Activated CD8-positive, alpha-beta memory T cell treated with anti-CD3 and anti-CD28 coated beads for 48 hours (primary cell): ENCODE measurements at regions not wholly inside any gene's neighbourhood (a gene's known extent, or its start where the extent isn't known, plus 50 kb on each side); places are given as distances from the start of the nearest gene placed in this dataset.

Source experiments
- DNase-seq, 3 experiments: peaks; one replicate each; pipeline ENCODE4 v3.0.0-alpha.2; 2020; ENCODE audit warnings: low read depth in 2 of 3, low spot score in 2 of 3

DNA sequence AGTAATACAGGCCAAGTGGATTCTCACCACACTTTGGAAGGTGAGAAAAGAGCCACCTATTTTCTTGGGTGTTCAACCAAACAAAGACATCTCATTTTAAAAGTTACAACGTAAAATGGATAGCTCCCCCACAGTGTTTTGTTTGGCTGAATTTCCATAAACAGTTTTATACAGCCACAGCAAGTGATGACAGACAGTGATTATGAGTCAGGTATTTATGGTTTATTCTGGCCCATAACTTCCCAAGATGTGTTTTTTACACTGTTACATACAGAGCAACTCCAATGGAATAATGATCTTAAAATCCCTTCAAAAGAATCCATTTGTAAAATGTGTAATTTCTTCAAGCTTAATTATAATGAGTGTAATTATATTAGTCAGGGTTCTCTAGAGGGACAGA is 421.3 kb downstream of the TLE1 start:
- no peak for DNase-seq

DNA sequence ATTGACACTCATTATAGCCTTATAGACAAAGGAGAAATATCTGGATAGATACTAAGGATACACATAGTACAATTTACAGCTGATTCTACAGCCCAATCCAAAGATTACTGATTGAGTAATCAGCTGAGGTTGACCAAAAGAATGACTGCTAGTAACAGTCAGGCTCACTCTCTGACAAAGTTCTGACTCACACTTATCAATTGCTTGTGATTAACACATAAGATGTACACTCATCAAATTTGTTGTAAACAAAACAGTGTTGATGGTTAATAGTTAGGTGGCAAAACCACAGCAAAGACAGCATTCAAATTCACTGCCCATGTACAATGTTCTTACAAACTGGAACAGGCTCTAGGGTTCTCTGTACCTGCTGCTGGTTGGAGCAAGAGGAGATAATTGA is 422.7 kb downstream of the TLE1 start:
- no peak for DNase-seq

DNA sequence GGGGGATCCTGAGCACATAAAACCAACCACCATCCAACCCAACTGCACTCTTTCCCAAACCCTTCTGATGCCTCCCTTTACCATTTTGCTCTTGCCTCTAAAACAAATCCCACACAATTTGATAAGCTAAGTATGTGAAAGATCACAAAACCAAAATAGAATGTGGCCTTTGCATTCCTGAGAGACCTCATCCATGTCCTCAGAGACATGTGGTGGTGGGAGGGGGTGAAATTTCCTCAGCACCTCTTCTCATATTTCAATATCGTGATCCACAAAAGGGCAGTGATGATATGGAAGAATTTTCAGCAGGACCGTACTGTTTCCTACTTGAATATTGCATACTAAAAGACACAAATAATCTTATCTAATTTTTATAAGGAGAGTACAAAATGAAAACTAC is 423.3 kb downstream of the TLE1 start:
- no peak for DNase-seq

- DNase-seq = no peak
These were observed 424.8 kb downstream of the TLE1 start for GRCh38 chr9:81264516-81264915.

DNA sequence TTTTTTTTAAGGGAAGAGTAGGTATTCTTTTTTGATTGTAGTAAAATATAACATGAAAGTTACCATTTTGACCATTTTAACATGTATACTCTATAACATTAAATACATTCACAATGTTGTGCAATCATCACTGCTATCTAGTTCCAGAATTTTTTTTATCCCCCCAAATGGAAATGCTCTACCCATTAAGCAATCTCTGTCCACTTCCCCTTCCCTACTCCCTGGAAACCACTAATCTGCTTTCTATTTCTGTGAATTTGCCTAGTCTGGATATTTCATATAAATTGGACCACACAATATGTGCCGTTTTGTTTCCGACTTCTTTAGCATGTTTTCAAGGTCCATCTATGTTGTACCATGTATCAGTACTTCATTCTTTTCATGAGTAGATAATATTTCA is 429.5 kb downstream of the TLE1 start:
- no peak for DNase-seq

GRCh38 chr9:81256368-81256767 is 433.0 kb downstream of the TLE1 start:
- DNase-seq = no peak

- DNase-seq = no peak
These were observed 438.7 kb downstream of the TLE1 start for GRCh38 chr9:81250606-81251005.

GRCh38 chr9:81250041-81250440 is 439.3 kb downstream of the TLE1 start:
- no peak for DNase-seq

DNA sequence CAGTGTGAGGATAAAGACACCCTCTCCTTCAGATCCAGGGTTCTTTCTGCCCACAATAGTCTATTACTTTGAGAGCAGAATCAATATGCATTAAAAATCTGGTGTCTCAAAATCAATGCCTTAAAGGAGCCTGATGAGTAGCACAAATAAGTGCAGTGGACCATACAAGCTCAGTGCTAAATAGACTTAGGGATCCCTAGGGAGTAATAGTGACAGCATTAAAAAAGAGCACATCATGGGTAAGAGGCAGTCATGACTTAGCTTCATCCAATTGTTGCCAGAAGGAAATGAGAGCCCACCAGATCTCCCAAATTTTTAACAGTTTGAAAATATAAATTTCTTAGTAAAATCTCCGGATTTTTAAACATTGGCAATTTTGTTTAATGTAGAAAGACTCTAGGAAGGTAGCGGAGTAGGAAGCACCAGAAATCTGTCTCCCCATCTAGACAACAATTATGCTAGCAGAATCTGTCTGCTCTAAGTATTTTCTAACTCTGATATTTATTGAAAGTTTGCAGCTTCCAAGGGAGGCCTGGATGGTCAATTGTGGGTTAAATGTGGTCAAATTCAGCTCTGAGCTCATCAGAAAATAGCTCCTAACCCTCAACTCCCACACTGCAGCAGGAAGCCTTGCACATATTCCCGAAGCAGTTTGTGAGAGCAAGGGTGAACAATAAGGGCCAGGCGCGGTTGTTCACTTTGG is 443.9 kb downstream of the TLE1 start:
- DNase-seq = no peak

GRCh38 chr9:81244631-81245030 is 444.7 kb downstream of the TLE1 start:
- no peak for DNase-seq

- no peak for DNase-seq
These were observed 446.5 kb downstream of the TLE1 start for GRCh38 chr9:81242866-81243265.

DNA sequence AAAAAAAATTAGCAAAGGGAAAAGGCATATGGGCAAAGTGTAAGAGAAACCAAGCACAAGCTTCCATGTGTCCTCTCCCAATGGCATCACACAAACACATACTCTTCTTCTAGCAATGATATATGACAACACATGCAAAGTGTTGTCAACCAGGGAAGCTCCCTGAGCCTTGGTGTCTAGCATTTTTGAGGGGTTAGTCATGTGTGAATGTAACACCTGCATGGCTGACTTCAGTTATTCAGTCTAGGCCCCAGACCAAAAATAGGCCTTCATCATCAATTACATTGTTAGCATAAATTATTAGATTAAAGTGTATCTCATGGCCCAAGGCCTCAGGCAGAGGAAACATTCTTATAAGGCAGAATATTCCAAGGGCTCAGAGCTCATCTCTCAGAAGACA is 450.0 kb downstream of the TLE1 start:
- DNase-seq = no peak

DNA sequence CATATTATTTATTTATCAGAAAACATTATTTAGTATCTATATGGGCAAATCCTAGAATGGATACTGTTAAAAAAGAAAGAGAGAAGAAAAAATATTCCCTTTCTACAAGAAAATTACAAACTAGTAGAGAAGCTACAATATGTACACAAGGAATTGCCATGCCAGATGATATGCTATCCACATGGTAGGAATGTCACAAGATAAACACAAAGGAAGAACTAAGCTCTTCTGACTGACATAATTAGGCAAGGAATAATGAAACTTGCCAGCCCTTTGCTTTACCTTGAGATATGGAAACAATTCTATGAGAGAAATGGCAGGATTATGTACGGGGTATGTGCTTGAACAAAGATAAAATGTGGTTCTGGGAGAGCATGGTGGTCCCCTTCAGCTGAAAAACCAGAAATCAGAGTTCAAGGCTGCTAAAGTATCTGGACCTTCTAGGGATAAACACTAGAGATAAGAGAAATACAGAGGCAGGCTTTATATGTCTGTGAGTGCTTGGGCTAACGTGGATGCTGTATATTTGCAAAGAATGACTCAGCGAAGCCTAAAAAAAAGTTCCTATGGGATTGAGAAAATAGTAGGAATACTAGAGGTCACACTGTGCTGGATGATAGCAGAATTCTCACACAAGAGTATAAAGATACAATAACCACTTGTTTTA is 451.6 kb downstream of the TLE1 start:
- no peak for DNase-seq

DNA sequence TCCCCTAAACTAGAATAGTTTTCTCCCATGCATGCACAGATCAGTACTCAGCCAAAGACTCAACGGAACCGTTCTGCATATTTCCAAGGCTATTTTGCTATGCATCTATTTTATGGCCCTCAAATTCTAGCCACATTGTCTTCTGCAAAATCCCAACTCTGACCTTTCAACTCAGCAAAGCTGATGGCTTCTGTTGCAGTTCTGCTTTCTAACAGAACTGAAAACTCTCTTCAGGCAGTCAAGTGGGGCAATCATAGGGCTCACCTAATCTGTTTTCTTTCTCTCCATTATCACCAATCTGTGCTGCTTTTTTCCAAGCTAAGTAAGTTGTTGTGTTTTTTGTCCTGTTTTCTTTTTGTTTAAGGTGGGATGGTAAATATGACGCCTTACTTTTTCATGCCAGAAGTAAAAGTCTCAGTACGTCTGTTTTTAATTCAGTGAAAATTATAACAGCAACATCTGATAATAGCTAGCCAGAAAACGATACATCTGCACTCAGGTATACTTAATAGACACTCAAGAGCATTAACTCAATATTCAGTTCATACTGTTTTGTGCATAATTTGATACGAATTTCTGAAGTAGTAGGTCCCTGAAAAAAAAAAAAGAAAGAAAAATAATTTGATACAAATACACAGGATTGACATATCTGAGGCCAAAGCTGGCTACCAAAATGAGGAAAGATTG is 454.3 kb downstream of the TLE1 start:
- DNase-seq = no peak

DNA sequence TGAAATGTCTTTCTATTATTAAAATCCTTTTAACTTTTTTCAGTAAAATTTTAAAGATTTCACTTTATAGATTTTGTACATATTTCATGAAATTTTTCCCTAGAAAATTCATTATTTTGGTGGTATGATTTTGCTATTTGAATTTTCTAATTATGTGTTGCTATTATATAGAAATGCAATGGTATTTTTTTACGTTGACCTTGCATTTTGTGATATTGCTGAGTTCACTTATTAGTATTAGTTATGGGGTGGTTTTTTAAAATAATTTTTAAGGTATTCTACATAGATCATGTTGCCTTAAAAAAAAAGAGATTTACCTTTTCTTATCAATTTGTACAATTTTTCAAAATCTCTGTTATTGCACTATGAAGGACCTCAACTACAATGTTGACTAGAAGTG is 458.3 kb downstream of the TLE1 start:
- DNase-seq = no peak

GRCh38 chr9:81227507-81228245 is 461.7 kb downstream of the TLE1 start:
- no peak for DNase-seq

- no peak for DNase-seq
These were observed 463.8 kb downstream of the TLE1 start for GRCh38 chr9:81225596-81225995.

DNA sequence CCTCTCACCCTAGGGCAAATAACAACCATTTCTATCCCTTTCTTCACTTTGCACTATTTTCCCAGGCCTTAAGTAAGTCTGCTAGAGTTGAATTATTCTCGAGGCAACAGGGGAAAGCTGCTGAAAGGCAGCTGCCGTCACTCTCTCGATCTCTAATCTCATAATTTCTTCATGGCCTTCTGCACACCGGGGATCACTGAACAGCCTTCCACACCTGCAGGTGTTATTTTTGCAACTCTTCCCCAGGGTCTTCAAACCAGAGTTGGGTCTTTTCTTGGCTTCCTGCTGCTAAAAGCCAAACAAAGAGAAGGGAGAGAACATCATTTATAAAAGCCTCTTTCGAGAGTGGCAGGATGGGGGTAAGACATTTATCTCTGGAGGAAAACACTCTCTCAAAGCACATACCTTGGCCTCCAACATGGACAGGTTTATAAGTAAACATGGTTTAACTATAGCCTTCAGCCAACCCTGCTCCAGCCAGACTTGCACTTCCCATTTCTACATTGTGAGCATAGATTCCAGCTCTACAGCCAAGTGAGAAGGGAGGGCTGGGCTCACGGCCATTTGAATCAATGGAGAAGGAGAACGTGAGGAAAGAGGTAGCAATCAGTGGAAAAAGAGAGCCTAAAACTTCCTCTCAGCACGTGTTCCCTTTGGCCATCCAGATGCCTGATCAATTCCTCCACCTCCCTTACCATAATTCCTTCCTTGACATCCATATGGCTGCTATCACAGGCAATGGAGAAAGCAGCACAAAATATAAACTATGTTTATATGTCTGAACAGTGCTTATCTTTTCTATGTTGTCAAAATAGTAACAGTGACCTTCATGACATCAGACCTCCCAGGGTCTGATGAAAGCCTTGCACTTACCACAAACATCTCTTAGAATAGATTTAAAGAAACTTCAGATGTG is 464.9 kb downstream of the TLE1 start:
- DNase-seq = no peak

DNA sequence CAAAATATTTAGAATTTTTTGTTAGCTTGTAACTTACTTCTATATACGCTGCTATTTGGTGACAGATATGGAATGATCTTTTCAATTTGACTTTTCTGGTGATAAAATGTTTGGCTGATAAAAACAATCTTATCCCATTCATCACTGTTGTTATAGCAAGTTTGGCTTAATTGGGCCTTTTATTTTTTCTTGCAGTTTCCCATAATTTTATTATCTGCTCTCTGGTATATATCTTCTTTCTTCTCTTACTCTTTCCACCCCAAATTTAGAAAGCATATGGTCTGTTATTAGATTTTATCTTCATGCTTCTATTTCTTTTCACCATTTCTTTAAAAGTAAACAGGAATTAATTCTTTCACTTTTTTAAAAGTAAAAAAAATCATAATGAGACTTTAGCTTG is 474.4 kb downstream of the TLE1 start:
- no peak for DNase-seq

DNA sequence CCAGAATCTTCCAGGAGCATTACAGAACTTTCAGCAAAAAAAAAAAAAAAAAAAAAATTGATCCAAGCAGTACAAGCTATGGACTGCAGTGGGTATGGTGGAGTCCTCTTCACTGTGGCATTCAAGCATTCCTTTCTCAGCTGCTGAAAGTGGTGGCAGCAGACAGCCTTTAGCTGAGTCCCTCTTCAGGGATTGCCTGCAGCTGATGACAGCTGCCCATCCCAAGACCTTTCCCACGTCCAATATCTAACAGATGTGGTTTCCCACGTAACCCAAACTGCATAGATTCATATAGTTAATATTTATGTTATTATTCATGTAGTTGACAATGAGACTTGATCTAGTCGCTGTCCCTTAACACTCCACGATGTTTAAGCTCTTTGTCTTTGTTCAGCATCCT is 475.9 kb downstream of the TLE1 start:
- no peak for DNase-seq

DNA sequence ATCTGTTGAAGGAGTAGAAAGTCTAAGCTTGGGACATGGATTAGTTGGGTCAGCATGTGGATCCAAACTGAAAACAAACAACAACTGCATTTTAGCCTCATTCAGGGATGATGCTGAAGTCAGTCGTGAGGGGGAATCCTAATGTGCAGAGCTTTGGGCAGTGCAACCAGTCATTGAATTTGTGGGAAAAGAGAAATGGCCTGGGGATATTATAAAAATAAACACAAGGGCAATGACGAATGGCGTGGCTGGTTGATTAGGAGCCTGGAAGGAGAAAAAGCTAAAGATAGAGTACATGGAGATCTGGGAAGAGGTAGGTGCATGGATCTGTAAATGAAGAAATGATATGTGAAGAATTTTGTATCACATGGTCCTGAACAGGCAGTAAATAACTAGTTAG is 477.6 kb downstream of the TLE1 start:
- DNase-seq = no peak
